DMS79 (cell line): ENCODE measurements at regions not wholly inside any gene's neighbourhood (a gene's known extent, or its start where the extent isn't known, plus 50 kb on each side); places are given as distances from the start of the nearest gene placed in this dataset.

Experiments used
- DNase-seq: peaks from one replicate; lab custom pipeline; 2025; lab: John Stamatoyannopoulos, UW

DNA sequence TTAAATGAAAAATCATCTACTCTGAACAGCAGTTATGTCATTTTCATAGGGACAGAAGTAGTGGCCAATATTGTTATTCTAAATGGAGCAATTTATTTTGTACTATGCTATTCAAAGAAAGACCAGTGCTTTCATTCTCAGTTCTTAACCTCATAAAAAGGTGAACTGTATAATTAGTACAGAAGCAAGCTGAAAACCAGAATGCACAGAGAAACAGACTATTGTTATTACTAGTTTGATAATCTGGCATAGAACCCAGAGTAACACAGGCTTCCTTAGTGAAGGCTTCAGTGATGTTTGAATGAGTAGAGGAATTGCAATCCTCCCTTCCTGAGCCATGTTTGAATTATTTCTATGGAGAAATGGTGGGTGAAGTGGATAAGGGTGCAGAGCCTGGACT lies 131.6 kb upstream of the LRRC7 start:
- DNase-seq, result no peak

DNA sequence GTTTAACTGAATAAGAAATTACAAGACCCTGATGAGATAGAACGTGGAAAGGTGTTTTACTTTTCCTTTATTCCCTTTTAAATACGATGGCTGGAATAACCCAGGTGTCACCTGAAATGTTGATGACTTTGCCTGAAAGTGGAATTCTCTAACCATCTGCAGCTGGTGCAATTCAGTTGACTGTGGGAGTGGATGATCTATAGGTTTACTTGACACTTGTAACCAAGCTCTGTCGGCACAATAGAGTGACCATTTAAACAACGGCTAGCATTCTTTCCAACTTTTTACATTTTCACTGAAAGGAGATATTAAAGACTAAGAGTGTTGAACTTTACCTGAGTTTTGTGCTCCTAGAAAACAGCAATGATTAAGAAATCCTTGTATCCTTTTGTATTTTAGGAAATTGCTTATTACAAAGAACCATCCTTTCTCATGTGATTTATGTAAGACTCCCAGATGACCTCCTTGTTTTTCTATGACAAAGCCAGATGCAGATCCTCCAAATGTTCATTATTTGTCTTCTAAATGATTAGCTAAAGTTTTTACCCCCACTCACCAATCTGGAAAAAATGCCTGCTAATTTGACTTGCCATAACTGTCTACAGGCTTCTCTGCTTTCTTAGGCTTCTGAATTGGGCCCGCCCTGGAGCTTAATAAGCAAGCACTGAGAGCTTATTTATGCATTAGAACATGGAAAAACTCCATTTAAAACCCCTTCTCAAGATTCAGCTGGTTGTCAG lies 129.5 kb upstream of the LRRC7 start:
- DNase-seq, result no peak

DNA sequence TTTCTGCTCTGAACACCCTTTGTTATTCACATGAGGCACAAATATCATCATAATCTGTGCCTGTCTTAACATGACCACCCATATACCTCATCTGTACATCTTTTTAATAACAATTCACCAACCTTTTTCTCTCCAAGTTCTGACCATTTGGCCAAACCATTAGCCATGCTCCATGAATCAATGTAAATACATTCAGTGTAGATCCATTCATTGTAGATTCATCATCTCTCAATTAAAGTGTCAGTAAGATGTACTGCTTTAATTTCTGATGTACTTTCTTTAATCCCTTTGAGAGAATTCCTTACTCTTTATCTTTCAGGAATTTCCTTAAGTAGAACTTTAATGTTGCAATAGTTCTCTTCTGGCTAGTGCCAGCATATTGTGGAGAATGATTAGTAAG lies 126.2 kb upstream of the LRRC7 start:
- no peak for DNase-seq

DNA sequence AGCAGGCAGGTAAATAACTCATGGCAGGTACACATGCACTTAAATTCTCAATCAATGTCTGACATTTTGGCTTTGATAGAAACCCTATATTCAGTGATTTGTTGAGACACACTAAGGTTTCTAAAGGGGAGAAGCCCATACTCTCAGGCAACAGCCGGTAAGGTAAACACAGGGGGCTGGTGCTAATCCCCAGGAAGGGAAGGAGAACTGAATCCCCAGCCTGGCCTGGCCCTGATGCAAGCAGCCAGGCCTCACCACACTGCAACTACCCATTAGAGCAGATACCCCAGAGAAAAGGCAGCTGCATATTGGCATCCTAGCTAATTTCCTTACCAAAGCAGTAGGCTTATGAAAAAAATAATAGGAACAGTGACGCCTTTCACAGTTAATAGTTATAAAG lies 116.5 kb upstream of the LRRC7 start:
- no peak for DNase-seq

DNA sequence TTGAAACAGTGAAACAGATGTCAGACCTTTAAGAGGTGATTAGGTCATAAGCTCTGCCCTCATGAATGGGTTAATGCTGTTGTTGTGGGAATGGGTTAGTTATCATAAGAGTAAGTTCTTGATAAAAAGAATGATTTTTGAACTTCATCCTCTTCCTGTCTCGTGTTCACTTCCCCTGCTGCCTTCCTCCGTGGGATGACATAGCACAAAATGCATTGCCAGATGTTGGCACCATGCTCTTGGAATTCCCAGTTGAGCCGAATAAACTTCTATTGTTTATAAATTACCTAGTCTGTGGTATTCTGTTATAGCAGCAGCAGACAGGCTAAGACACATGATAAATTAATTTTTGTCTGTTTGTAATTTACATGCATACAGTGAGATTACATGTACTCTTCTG lies 112.0 kb upstream of the LRRC7 start:
- no peak for DNase-seq

DNA sequence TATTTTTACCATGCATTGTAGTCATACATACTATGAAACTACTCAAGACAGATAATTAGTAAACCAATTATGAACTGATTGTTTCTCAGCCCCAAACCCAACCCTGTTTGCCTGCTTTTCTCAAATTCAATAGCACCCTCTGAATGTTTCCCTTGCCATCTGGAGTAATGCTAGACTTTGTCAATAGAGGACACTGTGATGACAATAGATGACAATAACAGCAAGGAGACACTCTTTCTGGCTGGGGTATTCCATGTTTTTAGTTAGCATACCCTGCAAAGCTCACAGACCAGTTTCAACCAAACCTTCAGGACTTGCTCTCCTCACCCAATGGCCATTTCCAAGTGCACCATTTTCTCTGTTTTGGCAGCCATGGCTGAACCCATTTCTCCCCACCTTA lies 108.5 kb upstream of the LRRC7 start:
- no peak for DNase-seq

DNA sequence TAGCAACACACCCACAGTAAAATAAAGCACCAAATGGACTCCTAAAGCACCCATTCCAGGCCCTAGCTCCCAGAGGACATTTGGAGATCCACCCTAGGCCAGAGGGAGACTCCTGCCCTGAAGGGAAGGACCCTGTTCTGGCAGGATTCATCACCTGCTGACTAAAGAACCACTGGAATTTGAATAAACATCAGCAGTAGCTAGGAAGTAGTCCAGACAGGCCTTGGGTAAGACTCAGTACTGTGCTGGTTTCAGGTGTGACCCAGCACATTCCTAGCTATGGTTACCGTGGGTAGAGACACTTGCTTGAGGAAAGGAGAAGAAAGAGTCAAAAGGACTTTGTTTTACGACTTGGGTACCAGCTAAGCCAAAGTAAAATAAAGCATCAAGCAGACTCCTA lies 92.7 kb upstream of the LRRC7 start:
- DNase-seq, result no peak

DNA sequence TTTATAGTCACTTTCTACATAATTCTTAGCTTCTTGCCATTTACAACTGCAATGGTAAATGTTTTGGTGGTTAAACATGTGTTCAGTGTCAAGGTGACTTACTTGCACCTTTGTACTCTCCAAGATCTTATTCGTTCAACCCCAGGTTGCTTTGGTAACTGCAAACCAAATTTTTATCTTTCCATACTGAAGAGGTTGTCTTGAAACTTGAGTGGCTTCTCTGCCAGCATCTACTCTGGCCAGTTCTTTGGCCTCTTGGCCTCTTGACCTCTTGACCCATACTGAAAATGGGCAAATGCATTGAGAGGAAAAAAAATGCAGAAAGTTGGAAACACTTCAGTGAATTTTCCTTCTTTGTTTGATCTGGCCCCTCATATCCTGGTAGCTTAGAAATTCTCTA lies 88.0 kb upstream of the LRRC7 start:
- no peak for DNase-seq

DNA sequence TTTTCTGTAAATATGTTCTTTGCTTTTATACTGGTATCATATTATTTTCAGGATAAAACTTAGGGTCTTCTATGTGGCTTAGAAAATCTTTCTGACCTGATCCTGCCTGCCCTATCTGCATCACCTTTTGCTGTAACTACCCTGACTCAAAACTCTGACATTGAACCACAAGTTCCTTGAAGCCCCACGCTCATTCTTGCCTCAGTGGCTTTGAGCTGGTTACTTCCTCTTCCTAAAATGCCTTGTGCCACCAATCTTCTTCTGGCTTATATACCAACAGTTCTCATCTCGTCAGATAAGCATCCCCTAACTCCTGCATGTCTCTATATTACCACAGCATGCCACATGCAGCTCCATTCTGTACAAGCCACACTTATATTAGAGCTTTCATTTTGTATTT lies 84.5 kb upstream of the LRRC7 start:
- no peak for DNase-seq

DNA sequence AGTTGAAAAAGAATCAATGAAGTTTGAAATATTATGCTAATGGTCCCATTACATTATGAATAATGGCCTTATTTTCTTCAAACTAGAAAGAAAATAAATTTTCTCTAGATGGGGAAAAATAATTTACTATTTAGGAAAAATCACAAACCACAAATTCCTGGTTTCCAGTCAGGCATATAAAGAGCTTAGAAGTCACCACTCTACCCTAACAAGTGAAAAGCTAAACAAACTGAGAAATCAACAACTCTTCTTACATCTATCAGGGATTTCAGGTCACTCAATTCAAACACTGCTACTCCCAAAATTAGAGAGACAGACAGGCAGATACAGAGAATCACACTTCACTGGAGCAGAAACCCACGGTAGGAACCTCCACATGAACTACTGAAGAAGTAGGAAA lies 82.1 kb upstream of the LRRC7 start:
- no peak for DNase-seq

DNA sequence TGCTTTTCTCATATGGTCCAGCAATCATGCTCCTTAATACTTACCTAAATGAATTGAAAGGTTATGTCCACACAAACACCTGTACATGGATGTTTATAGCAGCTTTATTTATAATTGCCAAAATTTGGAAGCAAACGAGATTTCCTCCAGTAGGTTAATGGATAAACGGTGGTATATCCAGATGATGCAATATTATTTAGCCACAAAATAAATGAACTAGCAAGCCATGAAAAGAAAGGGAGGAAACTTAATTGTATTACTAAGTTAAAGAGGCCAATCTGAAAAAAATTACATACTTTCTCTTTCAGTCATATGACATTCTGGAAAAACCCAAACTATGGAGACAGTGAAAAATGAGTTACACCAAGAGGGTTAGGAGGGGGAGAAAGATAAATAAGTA lies 76.3 kb upstream of the LRRC7 start:
- DNase-seq, result no peak

DNA sequence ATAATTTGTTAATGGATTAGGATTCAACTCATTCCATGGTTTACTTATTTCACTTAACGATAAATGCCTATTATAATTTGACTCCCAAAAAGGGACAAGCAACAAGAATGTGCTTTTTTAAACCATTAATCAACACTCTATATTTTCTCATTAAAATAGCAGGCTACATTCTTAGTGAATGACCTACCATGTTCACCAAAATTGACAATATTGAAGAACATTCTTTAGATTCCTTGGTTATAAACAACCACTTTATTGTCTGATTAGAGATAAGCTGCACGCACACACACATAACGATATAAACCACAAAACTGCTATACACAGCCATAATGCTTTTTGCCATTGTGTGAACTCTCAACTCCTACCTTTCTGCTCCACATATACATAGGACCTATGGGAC lies 75.4 kb upstream of the LRRC7 start:
- no peak for DNase-seq

DNA sequence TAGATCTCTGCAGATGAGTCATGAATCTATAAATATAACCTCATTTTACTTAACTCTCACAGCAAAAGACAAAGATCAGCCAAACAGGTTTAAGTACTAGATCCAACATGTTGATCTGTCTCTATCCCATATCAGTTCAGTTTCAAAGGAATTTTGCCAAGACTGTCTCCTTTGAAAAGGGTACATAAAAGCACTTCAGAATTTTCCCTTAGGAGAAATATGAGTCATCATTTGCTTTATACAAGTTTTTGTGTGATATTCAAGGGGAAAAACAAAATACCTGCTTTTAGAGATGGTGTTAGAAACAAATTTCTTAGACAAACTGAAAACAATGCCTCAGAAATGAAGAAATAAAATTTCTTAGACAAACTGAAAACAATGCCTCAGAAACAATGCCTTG lies 73.5 kb upstream of the LRRC7 start:
- DNase-seq, result no peak

DNA sequence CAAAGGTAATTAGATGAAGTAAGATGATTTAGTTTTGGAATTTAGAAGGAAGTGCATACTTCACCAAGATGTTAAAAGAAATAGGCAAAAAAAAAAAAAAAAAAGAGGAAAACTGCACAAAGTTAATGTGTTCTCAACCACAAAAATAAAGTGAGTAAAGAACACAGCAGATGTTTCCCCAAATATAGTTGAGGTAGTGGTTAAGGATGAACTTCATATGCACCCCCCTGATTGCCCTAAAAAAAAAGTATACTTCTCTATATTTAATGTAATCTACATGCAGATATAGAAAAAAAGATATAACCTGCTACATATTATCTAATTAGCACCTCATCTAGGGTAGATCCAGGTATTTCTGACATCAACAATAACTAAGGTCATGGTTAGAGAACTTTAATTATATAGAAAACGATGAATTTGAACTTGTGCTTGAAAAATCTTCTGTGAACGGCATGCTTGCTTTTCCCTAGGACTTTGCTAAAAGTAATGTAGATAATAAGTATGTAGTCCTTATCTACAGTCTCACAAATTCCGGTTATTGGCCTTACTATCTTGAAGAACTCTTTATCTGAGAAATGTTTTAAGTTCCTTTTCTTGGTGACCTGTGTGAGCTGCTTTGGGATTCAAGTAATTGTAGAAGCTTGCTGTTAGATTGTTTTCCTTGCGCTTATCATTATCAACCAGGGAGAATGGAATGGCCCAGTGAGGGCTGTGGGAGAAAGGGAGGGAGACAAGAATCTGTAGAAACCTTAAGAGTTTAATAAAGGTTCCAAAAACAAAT lies 70.1 kb upstream of the LRRC7 start:
- no peak for DNase-seq

DNA sequence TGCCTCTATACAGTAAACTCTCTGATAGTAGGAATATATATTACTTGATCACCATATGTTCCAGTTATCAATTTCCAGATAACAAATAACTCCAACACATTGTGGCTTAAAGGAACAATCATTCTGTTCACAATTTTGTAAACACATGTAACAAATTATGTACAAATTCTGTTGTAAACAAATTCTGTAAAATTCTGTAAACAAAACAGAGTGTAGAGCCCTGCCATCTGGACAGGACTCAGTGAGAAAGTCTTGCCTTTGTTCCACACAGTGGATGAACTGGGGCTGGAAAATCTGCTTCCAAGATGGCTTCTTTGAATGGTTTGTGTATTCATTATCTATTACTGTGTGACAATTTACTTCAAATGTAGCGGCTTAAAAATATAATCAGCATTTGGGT lies 69.0 kb upstream of the LRRC7 start:
- no peak for DNase-seq

DNA sequence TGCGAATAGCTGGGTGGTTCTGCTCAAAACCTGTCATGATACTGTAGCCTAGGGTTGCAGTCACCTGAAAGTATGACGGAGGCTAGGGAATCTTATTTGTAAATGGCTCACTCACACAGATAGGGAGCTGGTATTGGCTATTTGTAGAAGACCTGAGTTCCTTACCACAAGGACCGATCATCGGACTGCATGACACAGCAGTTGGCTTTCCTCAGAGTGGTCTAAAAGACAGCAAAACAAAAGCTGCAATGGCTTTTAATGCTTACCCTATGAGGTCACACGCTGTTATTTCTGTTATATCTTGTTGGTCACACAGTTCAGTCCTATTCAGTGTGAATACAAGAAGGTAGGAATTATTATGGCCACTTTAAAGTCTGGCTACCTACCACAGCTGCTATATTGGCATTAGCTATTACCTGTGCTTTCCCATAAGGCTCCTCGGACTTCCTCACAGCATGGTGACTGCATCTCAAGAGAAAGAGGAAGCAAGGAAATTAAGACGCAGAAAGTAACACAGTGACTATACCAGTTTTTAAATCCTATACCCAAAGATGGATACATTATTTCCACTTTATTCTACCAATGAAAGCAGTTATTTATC lies 68.4 kb upstream of the LRRC7 start:
- DNase-seq, result no peak

DNA sequence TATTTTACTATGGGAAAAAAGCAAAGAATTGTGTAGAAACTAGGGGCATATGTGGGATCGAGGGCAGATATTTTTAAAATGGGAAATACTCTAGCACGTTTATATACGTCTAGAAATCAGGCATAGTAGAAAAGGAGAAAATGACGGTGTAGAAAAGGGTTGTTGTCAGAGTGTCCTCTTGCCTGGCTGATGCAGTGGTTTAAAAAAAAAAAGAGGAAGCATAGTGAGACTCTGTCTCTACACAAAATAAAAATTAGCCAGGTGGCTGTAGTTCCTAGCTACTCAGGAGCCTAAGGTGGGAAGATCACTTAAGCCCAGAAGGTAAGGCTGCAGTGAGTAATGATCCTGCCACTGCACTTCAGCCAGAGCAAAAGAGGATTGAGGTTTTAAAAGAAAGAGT lies 64.7 kb upstream of the LRRC7 start:
- no peak for DNase-seq

DNA sequence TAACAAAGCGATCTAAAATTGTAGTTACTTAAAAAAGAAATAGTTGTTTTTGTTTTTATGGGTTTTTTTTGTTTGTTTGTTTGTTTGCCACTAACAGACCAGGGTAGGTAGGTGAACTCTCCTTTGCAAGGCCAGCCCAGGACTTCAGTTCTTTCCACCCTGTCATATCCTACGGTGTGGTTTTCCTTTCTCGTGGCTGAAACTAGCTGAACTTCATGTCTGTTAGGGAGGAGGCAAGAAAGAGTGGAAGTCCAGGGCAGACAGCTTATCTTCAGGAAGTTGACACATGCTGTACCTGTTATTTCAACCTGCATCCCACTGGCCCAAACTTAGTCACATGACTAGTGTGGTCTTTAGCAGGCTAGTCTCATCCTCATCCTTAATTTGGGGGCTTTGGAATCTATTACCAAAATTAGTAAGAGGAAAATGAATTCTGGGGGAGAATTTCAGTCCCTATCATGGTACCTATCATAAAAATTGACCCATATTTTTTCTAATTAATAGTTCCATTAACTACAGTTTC lies 62.9 kb upstream of the LRRC7 start:
- DNase-seq, result no peak

DNA sequence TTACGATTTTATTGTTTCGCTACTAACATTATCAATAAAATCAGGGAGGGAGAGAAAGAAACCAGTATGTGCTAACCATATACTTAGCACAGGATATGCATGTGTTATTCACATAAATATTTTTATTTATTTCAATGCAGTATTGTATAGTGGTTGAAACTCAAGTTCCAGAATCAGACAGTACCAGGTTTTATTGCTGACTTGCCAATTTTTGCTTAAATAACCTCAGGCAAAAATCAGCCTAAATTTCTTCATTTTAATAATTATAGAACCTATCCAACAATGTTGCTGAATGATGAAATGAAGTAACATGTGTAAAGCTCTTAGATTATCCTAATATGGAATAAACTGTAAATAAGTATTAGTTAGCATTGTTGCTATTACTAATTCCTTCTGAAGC lies 61.4 kb upstream of the LRRC7 start:
- no peak for DNase-seq

DNA sequence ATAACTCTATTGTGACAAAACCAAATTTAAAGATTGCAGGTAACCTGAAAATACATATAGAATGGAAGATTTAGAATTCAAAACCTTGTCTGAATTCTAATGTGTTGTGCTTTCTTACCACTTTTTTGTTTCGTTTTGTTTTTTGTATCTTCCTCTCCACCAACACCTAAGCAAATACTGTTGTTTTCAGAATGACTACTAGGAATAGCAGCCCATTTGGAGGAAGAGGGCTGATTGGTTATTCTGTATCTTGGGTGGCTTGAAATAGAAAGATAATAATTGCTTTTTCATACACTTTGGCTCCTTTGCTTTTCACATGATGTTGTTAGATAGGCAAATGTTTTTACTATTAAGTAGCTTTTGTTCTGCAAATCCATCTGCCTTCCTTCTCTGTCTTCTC lies 61.0 kb upstream of the LRRC7 start:
- no peak for DNase-seq

DNA sequence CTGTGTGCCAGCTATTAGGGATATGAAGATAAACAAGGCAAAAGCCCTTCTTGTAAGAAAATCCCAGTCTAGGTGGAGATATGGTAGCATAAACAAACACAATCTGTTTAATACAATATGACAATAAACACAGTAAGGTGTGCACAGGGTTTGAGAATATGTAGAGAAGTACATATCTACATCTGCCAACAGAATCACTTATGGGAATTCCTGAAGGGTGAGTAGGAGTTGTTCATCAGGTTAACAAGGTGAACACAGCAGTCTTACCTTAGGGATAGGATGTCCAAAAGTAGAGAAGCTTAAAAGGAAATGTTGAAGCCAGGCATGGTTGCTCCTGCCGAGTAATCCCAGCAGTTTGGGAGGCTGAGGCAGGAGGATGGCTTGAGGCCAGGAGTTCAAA lies 57.7 kb upstream of the LRRC7 start:
- no peak for DNase-seq

DNA sequence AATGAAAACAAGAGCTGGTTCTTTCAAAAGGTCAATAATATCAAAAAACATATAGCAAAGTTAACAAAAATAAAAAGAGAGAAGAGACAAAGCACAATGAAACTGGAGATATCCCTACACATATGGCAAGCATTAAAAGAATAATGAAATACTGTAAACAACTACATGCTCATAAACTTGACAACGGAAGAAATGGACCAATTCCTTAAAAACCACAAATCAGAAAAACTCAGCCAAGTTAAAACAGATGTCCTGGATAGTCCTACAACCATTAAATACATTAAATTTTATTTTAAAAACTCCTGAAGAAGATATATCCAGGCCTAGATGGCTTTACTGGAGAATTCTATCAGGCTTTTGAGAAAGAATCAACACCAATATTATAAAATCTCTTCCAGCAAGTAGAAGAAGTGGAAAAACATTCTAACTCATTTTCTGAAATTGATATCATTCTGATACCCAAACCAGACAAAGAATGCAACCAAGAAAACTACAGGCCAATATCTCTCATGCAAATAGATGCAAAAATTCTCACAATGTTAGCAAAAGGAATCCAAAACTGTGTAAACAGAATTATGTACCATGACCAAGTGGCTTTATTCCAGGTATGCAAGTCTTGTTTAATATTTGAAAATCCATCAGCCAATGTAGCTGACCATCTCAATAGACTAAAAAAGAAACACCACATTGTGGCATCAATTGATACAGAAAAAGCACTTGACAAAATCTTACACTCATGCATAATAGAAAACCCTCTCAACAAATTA lies 56.1 kb upstream of the LRRC7 start:
- DNase-seq, result no peak

DNA sequence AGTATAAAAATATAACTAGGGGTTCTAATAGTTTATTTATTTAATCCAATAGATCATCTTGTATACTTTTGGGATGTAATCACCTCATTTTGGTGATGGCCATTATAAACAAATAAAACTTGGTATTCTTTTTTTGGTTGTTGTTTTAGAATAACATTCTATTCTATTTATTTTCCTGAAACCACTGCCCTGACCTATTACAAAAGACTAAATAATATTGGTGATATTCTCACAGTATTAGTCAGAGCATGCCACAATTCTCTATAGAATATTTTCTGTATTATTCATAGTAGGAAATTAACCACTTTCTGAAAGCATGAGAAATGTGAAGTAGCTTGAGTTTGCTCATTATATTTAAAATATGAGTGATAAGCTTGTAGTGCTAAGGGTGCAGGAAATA lies 54.1 kb upstream of the LRRC7 start:
- no peak for DNase-seq
